ENCODE measurements at regions not wholly inside any gene's neighbourhood (a gene's known extent, or its start where the extent isn't known, plus 50 kb on each side); places are given as distances from the start of the nearest gene placed in this dataset.

GRCh38 chr6:108782179-108783041 lies 65.8 kb upstream of the ARMC2 start:
- no peaks in the 10 kb centered on the region for H3F3A ChIP-seq (ENCODE audit: insufficient read depth, low read length)
- peak overlapping the region; percentile 26; the same call in 1 of the 2 replicates for H3K4me2 ChIP-seq (ENCODE audit: low read length)
- H3K9ac ChIP-seq (ENCODE audit: low read length): no peak overlapping the region
- TF ChIP-seq EZH2 (IDR thresholded peaks at IDR 0.05; ENCODE audit: borderline replicate concordance, low read length) (no peak), CTCF (IDR thresholded peaks at IDR 0.05; ENCODE audit: low read length) (peak; percentile 82)
- H3K79me2 ChIP-seq (ENCODE audit: insufficient read depth, low read length): no peaks in the 10 kb centered on the region
- H2AFZ ChIP-seq (ENCODE audit: low read length): no peak overlapping the region
- no peaks in the 10 kb centered on the region for H4K20me1 ChIP-seq (ENCODE audit: insufficient read depth, low read length)
- H3K4me3 ChIP-seq (ENCODE audit: low read depth, low read length, poor library complexity, severe bottlenecking): no peak overlapping the region
- no peak overlapping the region for H3K27ac ChIP-seq (ENCODE audit: low read depth, low read length, poor library complexity, severe bottlenecking)
- H3K9me2 ChIP-seq (ENCODE audit: low read depth, low read length): no peaks in the 10 kb centered on the region
- no peaks in the 10 kb centered on the region for H3K9me3 ChIP-seq (ENCODE audit: low read length)
- no peaks in the 10 kb centered on the region for H3K36me3 ChIP-seq (ENCODE audit: insufficient read depth, low read length)
- no peaks in the 10 kb centered on the region for H3K27me3 ChIP-seq (ENCODE audit: insufficient read depth, low read length)
- H3K4me1 ChIP-seq (ENCODE audit: insufficient read depth, low read length, severe bottlenecking): peaks cover 17% of the 10 kb centered on the region

GRCh38 chr6:108785653-108786052 lies 62.6 kb upstream of the ARMC2 start:
- Histone ChIP-seq H3K79me2 (ENCODE audit: insufficient read depth, low read length) (no peaks in the 10 kb centered on the region), H3K9me2 (ENCODE audit: low read depth, low read length) (no peaks in the 10 kb centered on the region), H4K20me1 (ENCODE audit: insufficient read depth, low read length) (no peaks in the 10 kb centered on the region), H3K27me3 (ENCODE audit: insufficient read depth, low read length) (no peaks in the 10 kb centered on the region), H2AFZ (ENCODE audit: low read length) (no peak overlapping the region), H3K4me3 (ENCODE audit: low read depth, low read length, poor library complexity, severe bottlenecking) (no peak overlapping the region), H3F3A (ENCODE audit: insufficient read depth, low read length) (no peaks in the 10 kb centered on the region), H3K4me2 (ENCODE audit: low read length) (no peak overlapping the region), H3K27ac (ENCODE audit: low read depth, low read length, poor library complexity, severe bottlenecking) (no peak overlapping the region), H3K4me1 (ENCODE audit: insufficient read depth, low read length, severe bottlenecking) (peaks cover 2% of the 10 kb centered on the region), H3K36me3 (ENCODE audit: insufficient read depth, low read length) (no peaks in the 10 kb centered on the region), H3K9me3 (ENCODE audit: low read length) (no peaks in the 10 kb centered on the region), H3K9ac (ENCODE audit: low read length) (no peak overlapping the region)
- TF ChIP-seq EZH2 (IDR thresholded peaks at IDR 0.05; ENCODE audit: borderline replicate concordance, low read length): no peak

DNA sequence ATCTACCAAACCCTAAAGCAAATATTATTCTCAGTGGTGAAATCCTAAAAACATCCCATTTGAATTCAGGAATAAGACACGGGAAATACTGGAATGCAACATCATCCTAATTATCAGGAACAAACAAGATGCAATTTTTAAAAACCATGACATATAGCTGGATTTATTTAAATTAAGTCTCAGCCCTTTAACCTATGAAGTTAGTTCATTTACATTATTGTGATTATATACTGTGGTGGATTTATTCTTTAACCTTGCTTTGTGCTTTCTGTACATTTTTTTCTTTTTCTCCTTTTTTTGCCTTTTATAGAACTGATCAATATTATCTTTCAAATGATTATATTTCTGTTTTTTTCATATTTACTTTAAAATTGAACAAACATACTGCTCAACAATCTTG lies 59.8 kb upstream of the ARMC2 start:
- H3K4me1 ChIP-seq (ENCODE audit: insufficient read depth, low read length, severe bottlenecking): no peaks in the 10 kb centered on the region
- no peaks in the 10 kb centered on the region for H3K27me3 ChIP-seq (ENCODE audit: insufficient read depth, low read length)
- no peaks in the 10 kb centered on the region for H3K9me3 ChIP-seq (ENCODE audit: low read length)
- H4K20me1 ChIP-seq (ENCODE audit: insufficient read depth, low read length): no peaks in the 10 kb centered on the region
- H3K79me2 ChIP-seq (ENCODE audit: insufficient read depth, low read length): no peaks in the 10 kb centered on the region
- no peak overlapping the region for H2AFZ ChIP-seq (ENCODE audit: low read length)
- H3F3A ChIP-seq (ENCODE audit: insufficient read depth, low read length): no peaks in the 10 kb centered on the region
- no peak overlapping the region for H3K4me3 ChIP-seq (ENCODE audit: low read depth, low read length, poor library complexity, severe bottlenecking)
- H3K9ac ChIP-seq (ENCODE audit: low read length): no peak overlapping the region
- TF ChIP-seq CTCF (IDR thresholded peaks at IDR 0.05; ENCODE audit: low read length): no peak
- no peak for TF ChIP-seq EZH2 (IDR thresholded peaks at IDR 0.05; ENCODE audit: borderline replicate concordance, low read length)
- no peak overlapping the region for H3K27ac ChIP-seq (ENCODE audit: low read depth, low read length, poor library complexity, severe bottlenecking)
- no peaks in the 10 kb centered on the region for H3K9me2 ChIP-seq (ENCODE audit: low read depth, low read length)
- H3K4me2 ChIP-seq (ENCODE audit: low read length): no peak overlapping the region
- H3K36me3 ChIP-seq (ENCODE audit: insufficient read depth, low read length): no peaks in the 10 kb centered on the region

Data from OCI-LY1 (cell line).